ENCODE measurements at regions not wholly inside any gene's neighbourhood (a gene's known extent, or its start where the extent isn't known, plus 50 kb on each side); places are given as distances from the start of the nearest gene placed in this dataset.

DNA sequence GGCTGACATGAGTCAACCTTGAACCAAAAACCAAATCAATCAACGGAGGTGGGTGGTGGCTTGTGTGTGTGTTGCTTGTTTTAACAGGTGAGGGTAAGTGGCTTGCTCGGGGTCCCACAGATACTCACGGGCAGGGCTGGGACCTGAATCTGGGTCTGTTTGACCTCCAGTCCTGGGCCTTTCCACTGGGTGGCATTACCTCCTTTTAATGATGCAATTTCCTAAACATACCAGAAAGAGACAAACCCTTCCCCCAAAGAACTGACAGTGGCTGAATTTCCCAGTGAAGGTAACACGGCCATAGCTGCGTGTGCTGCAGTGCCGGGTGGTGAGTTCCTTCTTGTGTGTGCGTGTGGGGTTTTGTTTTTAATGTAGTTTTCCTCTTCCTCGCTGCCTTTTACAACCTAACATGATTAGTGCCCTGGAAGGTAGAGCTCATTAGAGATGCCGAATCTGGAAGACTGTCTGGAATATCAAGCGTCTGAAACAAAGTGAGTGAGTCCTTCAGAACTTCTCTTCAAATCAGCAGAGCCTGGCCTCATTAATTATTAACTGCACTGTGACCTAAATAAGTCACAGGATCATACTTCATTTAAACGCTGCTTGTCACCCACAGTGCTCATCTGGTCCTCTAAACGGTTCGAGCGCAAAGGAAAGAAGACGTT, 166.1 kb upstream of the TCERG1L start:
- Histone ChIP-seq H3K27ac (replicated peaks in 1 of 4) (no peak overlapping the region), H3K27me3 (peaks cover 0 to 75% (median 0%) of the 10 kb centered on the region in 4 donors), H3K4me3 (no peak overlapping the region), H3K4me1 (no peaks in the 10 kb centered on the region), H3K36me3 (no peaks in the 10 kb centered on the region), H3K9me3 (no peaks in the 10 kb centered on the region)
- WGBS, result 62% methylated on average over 15 of the region's 15 CpGs
- intact Hi-C loops (cut with DNase I), result no loop called here
- TF ChIP-seq EP300 (IDR thresholded peaks at IDR 0.05), result no peak
- TF ChIP-seq, protein P1, sequence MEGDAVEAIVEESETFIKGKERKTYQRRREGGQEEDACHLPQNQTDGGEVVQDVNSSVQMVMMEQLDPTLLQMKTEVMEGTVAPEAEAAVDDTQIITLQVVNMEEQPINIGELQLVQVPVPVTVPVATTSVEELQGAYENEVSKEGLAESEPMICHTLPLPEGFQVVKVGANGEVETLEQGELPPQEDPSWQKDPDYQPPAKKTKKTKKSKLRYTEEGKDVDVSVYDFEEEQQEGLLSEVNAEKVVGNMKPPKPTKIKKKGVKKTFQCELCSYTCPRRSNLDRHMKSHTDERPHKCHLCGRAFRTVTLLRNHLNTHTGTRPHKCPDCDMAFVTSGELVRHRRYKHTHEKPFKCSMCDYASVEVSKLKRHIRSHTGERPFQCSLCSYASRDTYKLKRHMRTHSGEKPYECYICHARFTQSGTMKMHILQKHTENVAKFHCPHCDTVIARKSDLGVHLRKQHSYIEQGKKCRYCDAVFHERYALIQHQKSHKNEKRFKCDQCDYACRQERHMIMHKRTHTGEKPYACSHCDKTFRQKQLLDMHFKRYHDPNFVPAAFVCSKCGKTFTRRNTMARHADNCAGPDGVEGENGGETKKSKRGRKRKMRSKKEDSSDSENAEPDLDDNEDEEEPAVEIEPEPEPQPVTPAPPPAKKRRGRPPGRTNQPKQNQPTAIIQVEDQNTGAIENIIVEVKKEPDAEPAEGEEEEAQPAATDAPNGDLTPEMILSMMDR (IDR thresholded peaks at IDR 0.05), result no peak
- TF ChIP-seq POLR2A (IDR thresholded peaks at IDR 0.05; ENCODE audit: low read depth), result no peak
- no peak for TF ChIP-seq POLR2AphosphoS5 (IDR thresholded peaks at IDR 0.05)
- DNase-seq (ENCODE audit: extremely low spot score), result peak; percentile 86

DNA sequence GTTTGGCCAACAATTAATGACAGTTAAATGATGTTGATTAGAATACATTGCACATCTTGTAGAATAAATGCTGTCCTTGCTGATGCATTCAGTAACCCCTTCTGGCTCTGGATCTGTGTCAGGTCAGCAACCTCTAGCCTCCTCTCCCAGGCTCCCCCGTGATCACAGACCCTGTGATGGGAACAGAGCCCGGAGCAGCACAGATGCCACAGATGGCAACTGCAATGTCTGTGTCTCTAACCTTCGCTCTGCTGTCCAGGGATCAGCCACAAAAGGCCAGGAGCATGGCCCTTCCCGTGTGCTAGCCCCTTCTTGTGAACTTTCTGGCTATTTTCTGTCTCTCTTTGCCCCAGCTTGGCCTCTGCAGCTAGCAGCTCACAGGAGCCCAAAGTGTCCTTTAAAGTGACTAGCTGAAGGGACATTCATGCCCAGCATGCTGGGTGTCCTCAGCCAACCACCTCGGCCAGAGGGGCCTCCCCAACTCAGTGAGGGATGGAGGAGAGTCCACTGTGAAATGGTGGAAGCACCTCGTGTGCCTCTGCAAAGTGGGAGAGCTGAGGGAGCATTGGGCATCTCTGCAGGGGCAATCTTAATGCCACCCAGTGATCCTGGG, 167.0 kb upstream of the TCERG1L start:
- Histone ChIP-seq H3K36me3 (no peaks in the 10 kb centered on the region), H3K4me1 (no peaks in the 10 kb centered on the region), H3K27me3 (peaks cover 0 to 66% (median 0%) of the 10 kb centered on the region in 4 donors), H3K27ac (replicated peaks in 1 of 4) (no peak overlapping the region), H3K9me3 (no peaks in the 10 kb centered on the region), H3K4me3 (no peak overlapping the region)
- WGBS, result 62% methylated on average over 6 of the region's 6 CpGs
- TF ChIP-seq, protein P1 (IDR thresholded peaks at IDR 0.05), result no peak
- TF ChIP-seq POLR2AphosphoS5 (IDR thresholded peaks at IDR 0.05), result no peak
- TF ChIP-seq EP300 (IDR thresholded peaks at IDR 0.05), result no peak
- no peak for TF ChIP-seq POLR2A (IDR thresholded peaks at IDR 0.05; ENCODE audit: low read depth)
- intact Hi-C loops (cut with DNase I), result no loop called here
- DNase-seq (ENCODE audit: extremely low spot score), result peak; percentile 77

DNA sequence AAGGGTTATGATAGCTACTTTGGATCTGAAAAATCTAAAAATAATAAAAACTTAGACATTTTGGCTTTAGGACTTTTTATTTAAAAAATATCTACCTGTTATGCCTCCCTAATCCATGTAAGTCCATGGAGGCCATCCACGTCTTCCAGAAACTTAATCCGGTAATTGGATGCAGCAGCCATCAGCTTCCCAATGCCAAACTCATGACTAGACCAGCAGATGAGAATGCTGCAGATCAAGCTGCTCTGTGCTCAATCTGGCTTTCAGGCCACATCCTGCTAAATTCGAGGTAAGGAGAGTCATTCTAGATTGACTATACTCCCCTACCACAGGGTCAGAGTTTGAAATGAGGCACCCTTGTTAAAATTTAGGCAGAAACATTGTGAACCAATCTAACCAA, 168.5 kb upstream of the TCERG1L start:
- no peak for TF ChIP-seq POLR2AphosphoS5 (IDR thresholded peaks at IDR 0.05)
- TF ChIP-seq EP300 (IDR thresholded peaks at IDR 0.05), result no peak
- TF ChIP-seq, protein P1 (IDR thresholded peaks at IDR 0.05), result no peak
- no peak for TF ChIP-seq POLR2A (IDR thresholded peaks at IDR 0.05; ENCODE audit: low read depth)
- Histone ChIP-seq H3K4me1 (no peaks in the 10 kb centered on the region), H3K36me3 (no peaks in the 10 kb centered on the region), H3K4me3 (no peak overlapping the region), H3K9me3 (no peaks in the 10 kb centered on the region), H3K27me3 (peaks cover 0 to 50% (median 0%) of the 10 kb centered on the region in 4 donors), H3K27ac (replicated peaks in 1 of 4) (no peak overlapping the region)
- intact Hi-C loops (cut with DNase I), result no loop called here
- 75% methylated on average over 3 of the region's 3 CpGs for WGBS
- DNase-seq (ENCODE audit: extremely low spot score), result peak; percentile 50

DNA sequence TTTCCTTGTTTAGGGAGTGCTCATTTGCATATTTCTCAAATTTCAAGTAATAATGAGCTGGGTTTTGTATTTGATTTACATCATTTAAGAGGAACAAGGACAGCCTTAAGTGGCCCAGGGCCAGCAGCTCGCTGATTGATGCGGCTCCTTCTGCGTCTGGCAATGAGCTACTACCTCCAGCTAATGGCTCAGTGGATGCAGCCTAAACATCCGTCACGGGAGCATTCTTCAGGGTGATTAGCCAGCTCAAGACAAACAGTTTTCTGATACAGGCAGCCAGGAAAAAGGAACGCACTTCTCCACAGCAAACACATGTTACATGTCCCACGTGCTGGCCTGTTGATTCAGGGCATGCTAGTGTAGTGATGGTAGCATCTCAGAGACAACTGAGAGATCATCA, 169.3 kb upstream of the TCERG1L start:
- peak; percentile 85 for DNase-seq (ENCODE audit: extremely low spot score)
- H3K4me3 ChIP-seq, result no peak overlapping the region
- TF ChIP-seq POLR2A (IDR thresholded peaks at IDR 0.05; ENCODE audit: low read depth), result no peak
- TF ChIP-seq POLR2AphosphoS5 (IDR thresholded peaks at IDR 0.05), result no peak
- no peak for TF ChIP-seq EP300 (IDR thresholded peaks at IDR 0.05)
- TF ChIP-seq, protein P1 (IDR thresholded peaks at IDR 0.05), result no peak
- H3K36me3 ChIP-seq, result no peaks in the 10 kb centered on the region
- H3K27me3 ChIP-seq, result peaks cover 0 to 44% (median 0%) of the 10 kb centered on the region in 4 donors
- H3K9me3 ChIP-seq, result no peaks in the 10 kb centered on the region
- no peaks in the 10 kb centered on the region for H3K4me1 ChIP-seq
- intact Hi-C loops (cut with DNase I), result no loop called here
- no peak overlapping the region for H3K27ac ChIP-seq (replicated peaks in 1 of 4)
- 47% methylated on average over 7 of the region's 7 CpGs for WGBS
